IMR-90 (cell line): ENCODE measurements at regions not wholly inside any gene's neighbourhood (a gene's known extent, or its start where the extent isn't known, plus 50 kb on each side); places are given as distances from the start of the nearest gene placed in this dataset.

Experiments used
- ATAC-seq: fragments of 200-7000 bp; cut with Tn5 transposase; 2 replicates; pipeline ENCODE4 v1.9.1; 2020; ENCODE audit warnings: low read depth, mild to moderate bottlenecking, moderate library complexity
- BruUV-seq: library from RNA; stranded (reverse); fragments of 400-500 nt; replicated peaks from 2 replicates; lab custom pipeline; 2021; lab: Mats Ljungman, UMichigan
- CTCF ChIA-PET: fragments of 300-600 bp; formaldehyde crosslinking; extraction: SDS; loops from one replicate; lab custom pipeline; 2021; ENCODE audit warnings: antibody characterized with exemption; lab: Yijun Ruan, JAX
- POLR2A ChIA-PET: fragments of 300-600 bp; sonication (Branson Sonifier 250); formaldehyde crosslinking; loops from one replicate; lab custom pipeline; 2022; ENCODE audit warnings: antibody characterized with exemption; ENCODE audit not compliant: unreplicated experiment; lab: Charles Lee
- DNase-seq: peaks from one replicate; pipeline ENCODE4 v3.0.0; 2013
- H2AFZ ChIP-seq: replicated peaks from 2 replicates; pipeline ENCODE3; 2013; ENCODE audit warnings: low read length, mild to moderate bottlenecking; ENCODE audit not compliant: poor library complexity
- H2AK5ac ChIP-seq: 2 replicates; pipeline ENCODE4 v1.6.1; 2013; ENCODE audit warnings: low read depth, low read length, inconsistent platforms
- H2AK9ac ChIP-seq: replicated peaks from 2 replicates; pipeline ENCODE3; 2013; ENCODE audit warnings: mild to moderate bottlenecking, low read depth, low read length, moderate library complexity; ENCODE audit not compliant: poor library complexity
- H2BK120ac ChIP-seq: 2 replicates; pipeline ENCODE4 v1.6.1; 2013; ENCODE audit warnings: low read depth, low read length, inconsistent platforms
- H2BK15ac ChIP-seq: 3 replicates; pipeline ENCODE4 v1.6.1; 2013; ENCODE audit warnings: low read depth, low read length, inconsistent platforms
- H2BK20ac ChIP-seq: 2 replicates; pipeline ENCODE4 v1.6.1; 2013; ENCODE audit warnings: low read depth, mild to moderate bottlenecking, inconsistent platforms, low read length, moderate library complexity
- H2BK5ac ChIP-seq: 2 replicates; pipeline ENCODE4 v1.6.1; 2013; ENCODE audit warnings: mild to moderate bottlenecking, low read depth, low read length, inconsistent platforms; ENCODE audit not compliant: poor library complexity, severe bottlenecking
- H3K14ac ChIP-seq: replicated peaks from 2 replicates; pipeline ENCODE4 v1.6.1; 2013; ENCODE audit warnings: low read depth, low read length, inconsistent platforms
- H3K18ac ChIP-seq: 2 replicates; pipeline ENCODE4 v1.6.1; 2013; ENCODE audit warnings: low read depth, low read length, control low read depth
- H3K23ac ChIP-seq: 2 replicates; pipeline ENCODE4 v1.6.1; 2013; ENCODE audit warnings: low read depth, low read length, inconsistent platforms
- H3K27ac ChIP-seq: 2 replicates; pipeline ENCODE4 v1.5.1; 2013; ENCODE audit warnings: mild to moderate bottlenecking, control low read depth, low read length; ENCODE audit not compliant: insufficient read depth
- H3K27me3 ChIP-seq: 2 replicates; pipeline ENCODE4 v1.6.1; 2013; ENCODE audit warnings: low read length; ENCODE audit not compliant: control insufficient read depth, insufficient read depth
- H3K36me3 ChIP-seq: 2 replicates; pipeline ENCODE4 v1.6.1; 2013; ENCODE audit warnings: low read length, mixed read lengths; ENCODE audit not compliant: control insufficient read depth, insufficient read depth
- H3K4ac ChIP-seq: 2 replicates; pipeline ENCODE4 v1.6.1; 2013; ENCODE audit warnings: low read depth, low read length, inconsistent platforms
- H3K4me1 ChIP-seq: 2 replicates; pipeline ENCODE4 v1.6.1; 2013; ENCODE audit warnings: low read length, mixed read lengths; ENCODE audit not compliant: control insufficient read depth, insufficient read depth
- H3K4me2 ChIP-seq: 2 replicates; pipeline ENCODE4 v1.6.1; 2013; ENCODE audit warnings: low read depth, mild to moderate bottlenecking, control low read depth, low read length, moderate library complexity
- H3K4me3 ChIP-seq: 2 replicates; pipeline ENCODE4 v1.5.1; 2013; ENCODE audit warnings: low read depth, mild to moderate bottlenecking, control low read depth, low read length, moderate library complexity; ENCODE audit not compliant: insufficient read depth
- H3K56ac ChIP-seq: 2 replicates; pipeline ENCODE4 v1.6.1; 2013; ENCODE audit warnings: low read length, inconsistent platforms; ENCODE audit not compliant: insufficient read depth; ENCODE audit errors: extremely low read depth
- H3K79me1 ChIP-seq, 2 experiments: 2 replicates each; pipeline ENCODE4 v1.6.1; 2013; ENCODE audit warnings: low read length in 2 of 2, inconsistent platforms in 1 of 2, low read depth in 1 of 2
- H3K9ac ChIP-seq: 2 replicates; pipeline ENCODE4 v1.6.1; 2013; ENCODE audit warnings: low read depth, low read length, control low read depth
- H3K9me1 ChIP-seq: 2 replicates; pipeline ENCODE4 v1.6.1; 2013; ENCODE audit warnings: low read length, inconsistent platforms; ENCODE audit not compliant: insufficient read depth
- H3K9me3 ChIP-seq: 2 replicates; pipeline ENCODE4 v1.6.1; 2013; ENCODE audit warnings: low read length; ENCODE audit not compliant: control insufficient read depth, insufficient read depth
- H4K20me1 ChIP-seq: 2 replicates; pipeline ENCODE4 v1.6.1; 2013; ENCODE audit warnings: low read length, inconsistent platforms; ENCODE audit not compliant: insufficient read depth
- H4K5ac ChIP-seq: 2 replicates; pipeline ENCODE4 v1.6.1; 2013; ENCODE audit warnings: mild to moderate bottlenecking, low read depth, low read length, control low read depth
- H4K8ac ChIP-seq, 2 experiments: 2 replicates each; pipeline ENCODE4 v1.6.1; 2013; ENCODE audit warnings: low read depth in 2 of 2, low read length in 2 of 2, control low read depth in 1 of 2, inconsistent platforms in 1 of 2
- H4K91ac ChIP-seq: 2 replicates; pipeline ENCODE4 v1.6.1; 2013; ENCODE audit warnings: low read depth, low read length, inconsistent platforms; ENCODE audit not compliant: insufficient read depth
- CHD1 ChIP-seq: IDR thresholded peaks from 2 replicates; pipeline ENCODE4 v1.6.1; 2012; ENCODE audit warnings: low read depth, low read length, improper control_type of control experiment
- FOS ChIP-seq: fragments of 150-350 bp; IDR thresholded peaks from 2 replicates; pipeline ENCODE4 v1.6.1; 2016; ENCODE audit warnings: low read depth, low read length
- WGBS, 2 experiments: methylation state at CpG; one replicate each; pipeline versions ENCODE4 v1.1.5 to v1.1.7; 2013; ENCODE audit warnings: missing lambda C conversion rate in 2 of 2; ENCODE audit not compliant: insufficient read length in 1 of 2; ENCODE audit errors: extremely low coverage in 2 of 2; 5-methylcytosine and 5-hydroxymethylcytosine counted together
- dilution Hi-C: fragments of 300-500 bp; cut with HindIII; formaldehyde crosslinking; loops from one replicate; pipeline ENCODE4 v1.14.3; 2018; ENCODE audit warnings: low sequenced_read_pairs; ENCODE audit not compliant: unreplicated experiment
- in situ Hi-C: fragments of 300-500 bp; cut with MboI; formaldehyde crosslinking; loops from 3 replicates; pipeline ENCODE4 v1.14.3; 2019; ENCODE audit warnings: low sequenced_read_pairs, inconsistent platforms, mixed read lengths
- intact Hi-C: fragments of 100-400 bp; cut with micrococcal nuclease; formaldehyde crosslinking; loops from 2 replicates; pipeline ENCODE4 v1.10.0; 2022
- TF ChIP-seq, protein P1 (sequence below): conservative IDR thresholded peaks from 2 replicates; pipeline ENCODE4 v1.5.1; 2012; ENCODE audit warnings: mild to moderate bottlenecking, low read depth, low read length, improper control_type of control experiment

DNA sequence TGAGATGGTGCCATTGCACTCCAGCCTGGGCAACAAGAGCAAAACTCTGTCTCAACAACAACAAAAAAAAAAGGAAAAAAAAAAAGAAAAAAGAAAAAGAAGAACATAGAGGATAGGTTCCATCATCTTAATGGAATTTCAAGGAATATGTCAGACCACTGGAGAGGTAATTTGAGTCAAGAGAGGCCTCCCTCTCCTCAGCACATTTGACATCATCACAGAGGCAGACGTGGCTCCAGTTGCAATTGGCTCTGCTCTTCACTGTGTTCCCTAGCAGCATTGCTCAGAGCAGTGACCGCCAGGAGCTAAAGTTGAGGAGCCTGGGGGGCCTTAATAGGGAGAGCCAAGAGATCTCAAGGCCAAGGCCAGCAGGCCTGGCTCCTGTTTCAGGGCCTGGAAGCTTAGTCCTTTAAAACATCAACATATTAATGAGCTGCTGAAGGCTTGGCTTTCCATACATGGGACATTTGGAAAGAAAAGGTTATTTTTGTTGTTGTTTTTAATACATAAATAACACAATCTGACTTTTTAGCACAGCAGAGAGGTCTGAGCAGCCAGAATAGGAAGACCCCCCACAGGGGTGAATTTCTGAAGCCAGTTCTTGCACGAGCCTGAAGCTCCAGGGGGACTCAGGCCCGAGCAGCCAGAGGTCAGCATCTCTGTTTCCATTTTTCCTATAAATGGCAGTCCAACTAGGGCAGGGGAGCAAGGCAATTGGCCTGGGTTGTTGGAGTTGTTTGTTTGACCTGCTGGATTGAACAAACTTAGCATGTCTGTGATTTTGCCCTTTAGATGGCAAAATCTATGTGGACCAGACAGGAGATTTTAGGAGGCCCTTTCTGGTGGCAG lies 118.3 kb upstream of the FGGY start:
- H3K36me3 ChIP-seq = no peaks in the 10 kb centered on the region
- H3K4me3 ChIP-seq = no peak overlapping the region
- no peak overlapping the region; the same call in 1 of the 2 replicates for H4K5ac ChIP-seq
- H3K27ac ChIP-seq = 0 out of 2 replicates have a peak overlapping the region, but pooled peaks have one; percentile 18
- no peak for TF ChIP-seq CHD1
- TF ChIP-seq, protein P1, sequence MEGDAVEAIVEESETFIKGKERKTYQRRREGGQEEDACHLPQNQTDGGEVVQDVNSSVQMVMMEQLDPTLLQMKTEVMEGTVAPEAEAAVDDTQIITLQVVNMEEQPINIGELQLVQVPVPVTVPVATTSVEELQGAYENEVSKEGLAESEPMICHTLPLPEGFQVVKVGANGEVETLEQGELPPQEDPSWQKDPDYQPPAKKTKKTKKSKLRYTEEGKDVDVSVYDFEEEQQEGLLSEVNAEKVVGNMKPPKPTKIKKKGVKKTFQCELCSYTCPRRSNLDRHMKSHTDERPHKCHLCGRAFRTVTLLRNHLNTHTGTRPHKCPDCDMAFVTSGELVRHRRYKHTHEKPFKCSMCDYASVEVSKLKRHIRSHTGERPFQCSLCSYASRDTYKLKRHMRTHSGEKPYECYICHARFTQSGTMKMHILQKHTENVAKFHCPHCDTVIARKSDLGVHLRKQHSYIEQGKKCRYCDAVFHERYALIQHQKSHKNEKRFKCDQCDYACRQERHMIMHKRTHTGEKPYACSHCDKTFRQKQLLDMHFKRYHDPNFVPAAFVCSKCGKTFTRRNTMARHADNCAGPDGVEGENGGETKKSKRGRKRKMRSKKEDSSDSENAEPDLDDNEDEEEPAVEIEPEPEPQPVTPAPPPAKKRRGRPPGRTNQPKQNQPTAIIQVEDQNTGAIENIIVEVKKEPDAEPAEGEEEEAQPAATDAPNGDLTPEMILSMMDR = no peak
- no peak for TF ChIP-seq FOS
- no peak overlapping the region for H3K23ac ChIP-seq
- ChIA-PET POLR2A (no interaction called here), CTCF (no interaction called here)
- no CpG with 5 or more reads among the region's 4 CpGs for WGBS, 2 experiments
- H3K9me3 ChIP-seq = no peaks in the 10 kb centered on the region
- H2BK15ac ChIP-seq = peak overlapping the region; percentile 51; the same call in 2 of the 3 replicates
- no peak overlapping the region; the same call in 1 of the 2 replicates for H2AK5ac ChIP-seq
- peak overlapping the region; percentile 40 to 79; a peak in 3 of 4 replicates for H4K8ac ChIP-seq
- no peaks in the 10 kb centered on the region for H3K27me3 ChIP-seq
- dilution Hi-C loops = no loop called here
- no peak overlapping the region; the same call in 1 of the 2 replicates for H4K91ac ChIP-seq
- no TSS peak for BruUV-seq
- no peak overlapping the region for H2AK9ac ChIP-seq
- H3K18ac ChIP-seq = peak overlapping the region; percentile 89
- no peak overlapping the region for H3K9ac ChIP-seq
- H3K4ac ChIP-seq = peak overlapping the region; percentile 24; the same call in 1 of the 2 replicates
- H3K79me1 ChIP-seq = no peaks in the 10 kb centered on the region
- intact Hi-C loops = no loop called here
- H2BK20ac ChIP-seq = peak overlapping the region; percentile 72; the same call in 1 of the 2 replicates
- no peak overlapping the region for H2BK5ac ChIP-seq
- peak; percentile 90 for DNase-seq
- ATAC-seq = peak; percentile 67
- H3K9me1 ChIP-seq = no peaks in the 10 kb centered on the region; the same call in 1 of the 2 replicates
- peak overlapping the region; percentile 21; the same call in 1 of the 2 replicates for H3K14ac ChIP-seq
- no peak overlapping the region for H3K4me2 ChIP-seq
- H2BK120ac ChIP-seq = peak overlapping the region; percentile 39; the same call in 1 of the 2 replicates
- no peak overlapping the region for H3K56ac ChIP-seq
- in situ Hi-C loops = no loop called here
- H4K20me1 ChIP-seq = no peaks in the 10 kb centered on the region
- peak overlapping the region; percentile 71 for H2AFZ ChIP-seq
- H3K4me1 ChIP-seq = peaks cover 10% of the 10 kb centered on the region
